ENCODE measurements at regions not wholly inside any gene's neighbourhood (a gene's known extent, or its start where the extent isn't known, plus 50 kb on each side); places are given as distances from the start of the nearest gene placed in this dataset.

GRCh38 chrX:20542072-20542471, 275.4 kb upstream of the RPS6KA3 start:
- Histone ChIP-seq H3K27me3 (replicated peaks in 1 of 7) (no peaks in the 10 kb centered on the region), H3K36me3 (no peaks in the 10 kb centered on the region), H3K4me1 (no peaks in the 10 kb centered on the region), H3K4me3 (no peak overlapping the region), H3K27ac (no peak overlapping the region), H3K9me3 (peaks cover 0 to 41% (median 24%) of the 10 kb centered on the region in 8 donors)
- no peak for DNase-seq
- intact Hi-C loops (cut with DNase I; ENCODE audit: low total_unique reads), result no loop called here
- TF ChIP-seq POLR2A (IDR thresholded peaks at IDR 0.05) (no peak), CTCF (IDR thresholded peaks at IDR 0.05 in 8 of 11, conservative IDR thresholded peaks at IDR 0.05 in 3 of 11) (no peak), POLR2AphosphoS5 (IDR thresholded peaks at IDR 0.05) (no peak)
- 30 to 73% (median 49%) methylated on average over 1 of the region's 1 CpG; no CpG with 5 or more reads in 1 of the 5 donors for WGBS, 5 donors

- no peak overlapping the region for H3K4me3 ChIP-seq
- H3K9me3 ChIP-seq, result peaks cover 0 to 34% (median 24%) of the 10 kb centered on the region in 8 donors
- H3K36me3 ChIP-seq, result no peaks in the 10 kb centered on the region
- peaks cover 0 to 8% (median 0%) of the 10 kb centered on the region in 7 donors for H3K27me3 ChIP-seq (replicated peaks in 1 of 7)
- 88 to 100% (median 93%) methylated on average over 1 of the region's 1 CpG for WGBS, 5 donors
- TF ChIP-seq CTCF (IDR thresholded peaks at IDR 0.05 in 8 of 11, conservative IDR thresholded peaks at IDR 0.05 in 3 of 11) (no peak), POLR2AphosphoS5 (IDR thresholded peaks at IDR 0.05) (no peak), POLR2A (IDR thresholded peaks at IDR 0.05) (no peak)
- no peak for DNase-seq
- H3K27ac ChIP-seq, result no peak overlapping the region
- no peaks in the 10 kb centered on the region for H3K4me1 ChIP-seq
- intact Hi-C loops (cut with DNase I; ENCODE audit: low total_unique reads), result loop anchor here (10.0 kb wide), 1 partner anchor 936 kb away; no protein-coding TSS in a partner anchor
Observed at GRCh38 chrX:20538974-20539373, 272.3 kb upstream of the RPS6KA3 start.

GRCh38 chrX:20531667-20532066, 265.0 kb upstream of the RPS6KA3 start:
- H3K27ac ChIP-seq, result no peak overlapping the region
- H3K36me3 ChIP-seq, result no peaks in the 10 kb centered on the region
- DNase-seq, result no peak
- intact Hi-C loops (cut with DNase I; ENCODE audit: low total_unique reads), result loop anchor here (10.0 kb wide), 1 partner anchor 943 kb away; no protein-coding TSS in a partner anchor
- H3K27me3 ChIP-seq (replicated peaks in 1 of 7), result peaks cover 0 to 29% (median 12%) of the 10 kb centered on the region in 7 donors
- WGBS, 5 donors, result 51 to 89% (median 66%) methylated on average over 4 of the region's 4 CpGs
- TF ChIP-seq POLR2A (IDR thresholded peaks at IDR 0.05), result no peak
- no peak for TF ChIP-seq CTCF (IDR thresholded peaks at IDR 0.05 in 8 of 11, conservative IDR thresholded peaks at IDR 0.05 in 3 of 11)
- no peak for TF ChIP-seq POLR2AphosphoS5 (IDR thresholded peaks at IDR 0.05)
- no peak overlapping the region for H3K4me3 ChIP-seq
- no peaks in the 10 kb centered on the region for H3K9me3 ChIP-seq
- H3K4me1 ChIP-seq, result peaks cover 0 to 4% (median 0%) of the 10 kb centered on the region in 6 donors

- no peak for DNase-seq
- Histone ChIP-seq H3K27me3 (replicated peaks in 1 of 7) (peaks cover 0 to 28% (median 12%) of the 10 kb centered on the region in 7 donors), H3K4me3 (no peak overlapping the region), H3K36me3 (no peaks in the 10 kb centered on the region), H3K27ac (no peak overlapping the region), H3K9me3 (no peaks in the 10 kb centered on the region), H3K4me1 (peaks cover 0 to 4% (median 0%) of the 10 kb centered on the region in 6 donors)
- no peak for TF ChIP-seq POLR2A (IDR thresholded peaks at IDR 0.05)
- TF ChIP-seq CTCF (IDR thresholded peaks at IDR 0.05 in 8 of 11, conservative IDR thresholded peaks at IDR 0.05 in 3 of 11), result peak in 10 of 11 experiments; percentile 27 to 71 (median 60)
- intact Hi-C loops (cut with DNase I; ENCODE audit: low total_unique reads), result loop anchor here (10.0 kb wide), 1 partner anchor 944 kb away; no protein-coding TSS in a partner anchor
- WGBS, 5 donors, result 1 to 7% (median 2%) methylated on average over 9 of the region's 9 CpGs
Observed at GRCh38 chrX:20530406-20530921, 263.8 kb upstream of the RPS6KA3 start.

Measured in spleen (tissue), 11 donors.